ENCODE measurements at regions not wholly inside any gene's neighbourhood (a gene's known extent, or its start where the extent isn't known, plus 50 kb on each side); places are given as distances from the start of the nearest gene placed in this dataset.

GRCh38 chr12:98074286-98074685, 441.1 kb upstream of the TMPO start:
- Histone ChIP-seq H3F3A (ENCODE audit: low read depth) (no peaks in the 10 kb centered on the region), H4K20me1 (ENCODE audit: low read depth) (no peaks in the 10 kb centered on the region), H3K27me3 (no peaks in the 10 kb centered on the region), H3K4me3 (no peak overlapping the region), H3K27ac (no peak overlapping the region), H3K4me1 (no peaks in the 10 kb centered on the region), H3K36me3 (no peaks in the 10 kb centered on the region), H3K9me3 (ENCODE audit: low read depth) (no peaks in the 10 kb centered on the region), H3K4me2 (no peak overlapping the region), H2AFZ (replicated peaks) (no peak overlapping the region), H3K9ac (no peak overlapping the region), H3K79me2 (ENCODE audit: low read depth) (no peaks in the 10 kb centered on the region)
- DNase-seq (ENCODE audit: low spot score): no peak
- TF ChIP-seq EZH2phosphoT487 (IDR thresholded peaks at IDR 0.05) (no peak), EZH2 (IDR thresholded peaks at IDR 0.05) (no peak), CTCF (IDR thresholded peaks at IDR 0.05) (no peak)
- H3K4me3 Mint-ChIP-seq: no peak overlapping the region
- H3K4me1 Mint-ChIP-seq: no peaks in the 10 kb centered on the region
- peaks cover 7% of the 10 kb centered on the region for H3K9me3 Mint-ChIP-seq
- peaks cover 2% of the 10 kb centered on the region for H3K36me3 Mint-ChIP-seq
- peaks cover 3% of the 10 kb centered on the region for H3K27me3 Mint-ChIP-seq (ENCODE audit: insufficient read depth, low read depth)
- H3K27ac Mint-ChIP-seq: no peak overlapping the region

- TF ChIP-seq EZH2phosphoT487 (IDR thresholded peaks at IDR 0.05) (no peak), CTCF (IDR thresholded peaks at IDR 0.05) (no peak), EZH2 (IDR thresholded peaks at IDR 0.05) (no peak)
- Histone ChIP-seq H2AFZ (replicated peaks) (no peak overlapping the region), H3K27ac (no peak overlapping the region), H3K4me2 (peak overlapping the region; percentile 57), H3K4me3 (no peak overlapping the region), H3K36me3 (no peaks in the 10 kb centered on the region), H3K79me2 (ENCODE audit: low read depth) (no peaks in the 10 kb centered on the region), H3F3A (ENCODE audit: low read depth) (no peaks in the 10 kb centered on the region), H3K9ac (no peak overlapping the region), H4K20me1 (ENCODE audit: low read depth) (no peaks in the 10 kb centered on the region), H3K9me3 (ENCODE audit: low read depth) (no peaks in the 10 kb centered on the region), H3K4me1 (peaks cover 21% of the 10 kb centered on the region), H3K27me3 (no peaks in the 10 kb centered on the region)
- no peak for DNase-seq (ENCODE audit: low spot score)
- H3K9me3 Mint-ChIP-seq: peaks cover 11% of the 10 kb centered on the region
- no peak overlapping the region for H3K4me3 Mint-ChIP-seq
- peaks cover 3% of the 10 kb centered on the region for H3K27me3 Mint-ChIP-seq (ENCODE audit: insufficient read depth, low read depth)
- no peak overlapping the region for H3K27ac Mint-ChIP-seq
- H3K36me3 Mint-ChIP-seq: peaks cover 11% of the 10 kb centered on the region
- peaks cover 36% of the 10 kb centered on the region for H3K4me1 Mint-ChIP-seq
These were observed 431.0 kb upstream of the TMPO start for GRCh38 chr12:98084391-98084790.

DNA sequence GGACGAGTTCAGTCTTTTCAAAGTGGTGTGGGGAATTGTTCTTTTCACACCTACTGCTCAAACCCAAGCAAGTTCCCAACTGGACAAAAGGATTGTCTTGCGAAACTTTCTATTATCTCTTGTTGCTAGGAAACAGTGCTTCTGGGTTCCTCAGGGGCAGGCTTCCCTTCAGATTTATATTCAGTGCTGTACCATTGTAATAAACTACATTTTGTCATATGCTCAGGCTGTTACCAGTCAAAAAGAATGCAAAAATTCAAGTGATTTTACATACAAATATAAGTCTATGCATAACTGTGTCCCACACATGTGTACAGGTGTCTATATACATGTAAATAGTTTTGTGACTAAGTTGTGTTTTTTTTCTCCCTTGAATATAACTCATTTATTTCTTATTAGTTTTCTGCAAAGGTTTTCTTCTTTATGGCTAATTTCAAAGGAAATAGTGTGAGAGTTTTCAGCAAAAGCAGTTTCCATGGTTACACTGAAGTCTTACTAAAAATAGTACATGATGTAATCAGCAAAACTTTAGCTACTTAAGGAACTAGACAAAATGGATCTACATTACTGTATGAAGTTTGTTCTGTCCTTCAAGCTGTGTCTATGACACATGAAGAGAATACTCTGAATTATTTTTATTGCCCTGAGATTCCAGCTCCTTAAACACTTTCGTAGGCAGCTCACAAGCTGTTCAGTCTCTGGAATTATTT, 430.2 kb upstream of the TMPO start:
- no peaks in the 10 kb centered on the region for H3K9me3 ChIP-seq (ENCODE audit: low read depth)
- no peak overlapping the region for H3K4me3 Mint-ChIP-seq
- peaks cover 11% of the 10 kb centered on the region for H3K36me3 Mint-ChIP-seq
- peaks cover 3% of the 10 kb centered on the region for H3K27me3 Mint-ChIP-seq (ENCODE audit: insufficient read depth, low read depth)
- H3K9me3 Mint-ChIP-seq: peaks cover 14% of the 10 kb centered on the region
- H3K27ac ChIP-seq: no peak overlapping the region
- no peak for TF ChIP-seq CTCF (IDR thresholded peaks at IDR 0.05)
- TF ChIP-seq EZH2phosphoT487 (IDR thresholded peaks at IDR 0.05): no peak
- no peak for TF ChIP-seq EZH2 (IDR thresholded peaks at IDR 0.05)
- no peaks in the 10 kb centered on the region for H4K20me1 ChIP-seq (ENCODE audit: low read depth)
- H3K4me2 ChIP-seq: peak overlapping the region; percentile 57
- no peaks in the 10 kb centered on the region for H3F3A ChIP-seq (ENCODE audit: low read depth)
- H3K27ac Mint-ChIP-seq: peak overlapping the region; percentile 94
- H3K27me3 ChIP-seq: no peaks in the 10 kb centered on the region
- no peak overlapping the region for H3K9ac ChIP-seq
- peaks cover 21% of the 10 kb centered on the region for H3K4me1 ChIP-seq
- H3K79me2 ChIP-seq (ENCODE audit: low read depth): no peaks in the 10 kb centered on the region
- no peak overlapping the region for H2AFZ ChIP-seq (replicated peaks)
- H3K4me3 ChIP-seq: no peak overlapping the region
- no peaks in the 10 kb centered on the region for H3K36me3 ChIP-seq
- peak; percentile 46 for DNase-seq (ENCODE audit: low spot score)
- H3K4me1 Mint-ChIP-seq: peaks cover 36% of the 10 kb centered on the region
